ENCODE measurements at regions not wholly inside any gene's neighbourhood (a gene's known extent, or its start where the extent isn't known, plus 50 kb on each side); places are given as distances from the start of the nearest gene placed in this dataset.

- TF ChIP-seq CTCF (IDR thresholded peaks at IDR 0.05; ENCODE audit: low read length) = no peak
- TF ChIP-seq EZH2phosphoT487 (IDR thresholded peaks at IDR 0.05; ENCODE audit: low read length) = no peak
Observed at GRCh38 chr1:181264821-181265220, 176.3 kb downstream of the IER5 start.

Measured in MM.1S (cell line).